Body of pancreas (tissue), 4 donors: ENCODE measurements at regions not wholly inside any gene's neighbourhood (a gene's known extent, or its start where the extent isn't known, plus 50 kb on each side); places are given as distances from the start of the nearest gene placed in this dataset.

Source experiments
- ATAC-seq: fragments of 150-250 bp; one replicate; pipeline ENCODE4 v1.9.1; 2016
- DNase-seq, 4 donors: peaks; one replicate each; pipeline ENCODE4 v3.0.0-alpha.2; 2019
- H3K27ac ChIP-seq, 4 donors: fragments of 200-600 bp; sonication (generic); 1 replicate in 3 of 4; 2 replicates in 1 of 4; pipeline versions ENCODE4 v1.5.1 to v1.6.1; 2016 to 2019; ENCODE audit warnings: mild to moderate bottlenecking in 1 of 4, mixed read lengths in 1 of 4, moderate library complexity in 1 of 4
- H3K27me3 ChIP-seq, 2 donors: fragments of 200-600 bp; sonication (generic); one replicate each; pipeline ENCODE4 v1.6.0; 2016; ENCODE audit warnings: mild to moderate bottlenecking in 1 of 2
- H3K36me3 ChIP-seq, 2 donors: fragments of 200-600 bp; sonication (generic); replicated peaks in 1 of 2; 2 replicates each; pipeline ENCODE4 v1.5.1; 2016; ENCODE audit warnings: low read depth in 2 of 2; ENCODE audit not compliant: insufficient read depth in 1 of 2
- H3K4me1 ChIP-seq: fragments of 200-600 bp; sonication (generic); one replicate; pipeline ENCODE4 v1.6.0; 2016
- H3K4me3 ChIP-seq, 2 donors: fragments of 200-600 bp; sonication (generic); 1 replicate in 1 of 2; 2 replicates in 1 of 2; pipeline ENCODE4 v1.5.1; 2016 to 2019
- H3K9me3 ChIP-seq, 3 donors: fragments of 200-600 bp; sonication (generic); 1 replicate in 2 of 3; 2 replicates in 1 of 3; pipeline ENCODE4 v1.5.1; 2016
- CTCF ChIP-seq, 7 experiments: fragments of 450-650 bp in 4 of 7; fragments of 200-600 bp in 3 of 7; sonication (generic) in 3 of 7; IDR thresholded peaks; one replicate each; pipeline ENCODE4 v1.5.1; 2016 to 2019; ENCODE audit warnings: antibody characterized with exemption in 7 of 7
- POLR2A ChIP-seq, 3 donors: fragments of 450-650 bp; IDR thresholded peaks; one replicate each; pipeline ENCODE4 v1.6.1; 2016; ENCODE audit warnings: antibody characterized with exemption in 3 of 3, mild to moderate bottlenecking in 2 of 3
- whole genome bisulfite sequencing, 2 donors: methylation state at CpG; one replicate each; pipeline ENCODE4 v1.1.5; 2017; 5-methylcytosine and 5-hydroxymethylcytosine counted together
- intact Hi-C: fragments of 100-400 bp; cut with DNase I; formaldehyde crosslinking; loops from one replicate; pipeline ENCODE4 v1.15.1; 2023

GRCh38 chr3:167899093-167899492 is 163.6 kb downstream of the SERPINI1 start:
- H3K4me3 ChIP-seq: no peak overlapping the region
- intact Hi-C loops: no loop called here
- no peaks in the 10 kb centered on the region for H3K9me3 ChIP-seq
- WGBS, 2 donors: 45 to 56% methylated on average over 3 of the region's 3 CpGs
- H3K36me3 ChIP-seq: no peaks in the 10 kb centered on the region
- H3K27ac ChIP-seq: no peak overlapping the region
- no peaks in the 10 kb centered on the region for H3K27me3 ChIP-seq
- no peak for ATAC-seq
- H3K4me1 ChIP-seq: no peaks in the 10 kb centered on the region
- TF ChIP-seq CTCF (IDR thresholded peaks at IDR 0.05) (no peak), POLR2A (IDR thresholded peaks at IDR 0.05) (no peak)
- DNase-seq: no peak

GRCh38 chr3:167898091-167898490 is 162.6 kb downstream of the SERPINI1 start:
- ATAC-seq (no peak), DNase-seq (no peak)
- intact Hi-C loops: no loop called here
- Histone ChIP-seq H3K4me3 (no peak overlapping the region), H3K36me3 (no peaks in the 10 kb centered on the region), H3K4me1 (no peaks in the 10 kb centered on the region), H3K9me3 (no peaks in the 10 kb centered on the region), H3K27me3 (no peaks in the 10 kb centered on the region), H3K27ac (no peak overlapping the region)
- no peak for TF ChIP-seq POLR2A (IDR thresholded peaks at IDR 0.05)
- TF ChIP-seq CTCF (IDR thresholded peaks at IDR 0.05): no peak

GRCh38 chr3:167895684-167896083 is 160.2 kb downstream of the SERPINI1 start:
- H3K9me3 ChIP-seq: no peaks in the 10 kb centered on the region
- H3K27ac ChIP-seq: no peak overlapping the region
- 61 to 65% methylated on average over 4 of the region's 4 CpGs for WGBS, 2 donors
- DNase-seq: no peak
- no peaks in the 10 kb centered on the region for H3K36me3 ChIP-seq
- H3K4me1 ChIP-seq: no peaks in the 10 kb centered on the region
- no peak overlapping the region for H3K4me3 ChIP-seq
- no peak for TF ChIP-seq POLR2A (IDR thresholded peaks at IDR 0.05)
- TF ChIP-seq CTCF (IDR thresholded peaks at IDR 0.05): no peak
- intact Hi-C loops: no loop called here
- H3K27me3 ChIP-seq: no peaks in the 10 kb centered on the region
- ATAC-seq: no peak

GRCh38 chr3:167895178-167895577 is 159.7 kb downstream of the SERPINI1 start:
- intact Hi-C loops: no loop called here
- no peak overlapping the region for H3K4me3 ChIP-seq
- no peaks in the 10 kb centered on the region for H3K4me1 ChIP-seq
- H3K9me3 ChIP-seq: no peaks in the 10 kb centered on the region
- H3K36me3 ChIP-seq: no peaks in the 10 kb centered on the region
- H3K27ac ChIP-seq: no peak overlapping the region
- TF ChIP-seq POLR2A (IDR thresholded peaks at IDR 0.05) (no peak), CTCF (IDR thresholded peaks at IDR 0.05) (no peak)
- DNase-seq: no peak
- WGBS, 2 donors: 17 to 32% methylated on average over 1 of the region's 1 CpG
- H3K27me3 ChIP-seq: no peaks in the 10 kb centered on the region
- ATAC-seq: no peak

- no peak overlapping the region for H3K27ac ChIP-seq
- DNase-seq (no peak), ATAC-seq (no peak)
- no peaks in the 10 kb centered on the region for H3K9me3 ChIP-seq
- WGBS, 2 donors: 54 to 60% methylated on average over 4 of the region's 4 CpGs
- TF ChIP-seq CTCF (IDR thresholded peaks at IDR 0.05) (no peak), POLR2A (IDR thresholded peaks at IDR 0.05) (no peak)
- H3K27me3 ChIP-seq: no peaks in the 10 kb centered on the region
- peaks cover 2% of the 10 kb centered on the region for H3K4me1 ChIP-seq
- H3K36me3 ChIP-seq: no peaks in the 10 kb centered on the region
- H3K4me3 ChIP-seq: no peak overlapping the region
- intact Hi-C loops: no loop called here
Observed at GRCh38 chr3:167892205-167892604, 156.7 kb downstream of the SERPINI1 start.
